ENCODE measurements at regions not wholly inside any gene's neighbourhood (a gene's known extent, or its start where the extent isn't known, plus 50 kb on each side); places are given as distances from the start of the nearest gene placed in this dataset.
A peak's percentile ranks its signal among the peaks of the same experiment; 100 is the strongest.
"Not testable (repeated sequence)": the region's sequence is repeated elsewhere in the genome, so short reads cannot be mapped to it uniquely, and the experiment has no call there.

DNA sequence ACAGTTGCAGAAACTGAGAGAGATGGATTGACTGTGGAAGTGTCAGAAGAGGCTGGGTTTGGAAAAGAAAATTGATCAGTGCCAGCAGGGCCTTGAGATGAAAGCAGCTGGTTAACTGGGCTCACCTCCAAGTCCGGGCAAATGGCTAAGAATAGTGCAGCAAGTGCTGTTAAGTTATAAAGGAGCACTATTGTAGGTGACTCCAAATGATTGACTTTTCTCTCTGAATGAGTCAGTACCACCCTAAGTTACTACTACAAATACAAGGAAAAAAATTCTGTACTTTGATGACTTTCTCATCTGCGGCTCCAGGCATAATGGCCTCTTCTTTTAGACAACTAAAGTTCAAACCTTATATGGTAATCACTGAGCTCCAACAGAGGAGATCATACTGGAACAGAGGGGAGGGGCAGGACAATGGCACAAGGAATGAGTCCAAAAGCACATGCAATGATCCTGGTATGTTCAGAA, 733.4 kb upstream of the INTU start:
- in situ Hi-C loops (cut with HindIII; ENCODE audit: low pct_unique_long_range_greater_than_20kb, low sequenced_read_pairs) = no loop called here
- DNase-seq (ENCODE audit: low read depth in 1 of 2, low spot score in 1 of 2) = no peak
- TF ChIP-seq JUND (IDR thresholded peaks at IDR 0.05; ENCODE audit: low read depth) = no peak

DNA sequence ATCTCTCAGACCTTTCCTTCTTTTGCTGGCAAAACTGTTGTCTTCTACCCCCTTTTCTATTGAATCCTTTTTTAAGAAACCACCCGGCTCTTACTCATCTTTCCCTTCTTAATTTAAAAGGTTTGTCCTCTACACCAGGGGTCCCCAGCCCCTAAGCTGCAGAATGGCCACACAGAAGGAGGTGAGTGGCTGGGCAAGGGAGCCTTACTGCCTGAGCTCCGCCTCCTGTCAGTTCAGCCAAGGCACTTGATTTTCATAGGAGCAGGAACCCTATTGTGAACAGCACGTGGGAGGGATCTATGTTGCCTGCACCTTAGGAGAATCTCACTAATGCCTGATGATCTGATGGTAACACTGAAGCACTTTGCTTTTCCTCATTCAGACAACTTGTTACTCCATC, 726.3 kb upstream of the INTU start:
- in situ Hi-C loops (cut with HindIII; ENCODE audit: low pct_unique_long_range_greater_than_20kb, low sequenced_read_pairs) = no loop called here
- DNase-seq (ENCODE audit: low read depth in 1 of 2, low spot score in 1 of 2) = no peak
- no peak for TF ChIP-seq JUND (IDR thresholded peaks at IDR 0.05; ENCODE audit: low read depth)

DNA sequence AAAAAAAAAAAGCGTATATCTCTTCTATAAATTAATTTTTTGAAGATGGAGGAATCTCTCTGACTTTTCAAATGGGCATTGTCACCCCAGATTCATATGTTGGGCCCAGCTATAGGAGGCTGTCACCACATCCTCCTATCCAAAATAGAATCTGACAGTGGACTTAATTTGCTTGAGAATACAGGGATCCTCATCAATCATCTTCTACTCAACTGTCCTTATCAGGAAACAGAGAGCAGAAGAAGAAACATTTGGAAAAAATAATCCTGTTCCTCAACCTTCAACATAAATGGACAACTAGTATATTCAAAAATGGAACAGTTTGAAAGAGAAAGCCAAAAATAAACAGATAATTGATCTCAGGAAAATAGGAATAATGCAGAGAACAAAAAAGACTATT, 725.4 kb upstream of the INTU start:
- DNase-seq (ENCODE audit: low read depth in 1 of 2, low spot score in 1 of 2) = no peak
- no peak for TF ChIP-seq JUND (IDR thresholded peaks at IDR 0.05; ENCODE audit: low read depth)
- in situ Hi-C loops (cut with HindIII; ENCODE audit: low pct_unique_long_range_greater_than_20kb, low sequenced_read_pairs) = no loop called here

DNA sequence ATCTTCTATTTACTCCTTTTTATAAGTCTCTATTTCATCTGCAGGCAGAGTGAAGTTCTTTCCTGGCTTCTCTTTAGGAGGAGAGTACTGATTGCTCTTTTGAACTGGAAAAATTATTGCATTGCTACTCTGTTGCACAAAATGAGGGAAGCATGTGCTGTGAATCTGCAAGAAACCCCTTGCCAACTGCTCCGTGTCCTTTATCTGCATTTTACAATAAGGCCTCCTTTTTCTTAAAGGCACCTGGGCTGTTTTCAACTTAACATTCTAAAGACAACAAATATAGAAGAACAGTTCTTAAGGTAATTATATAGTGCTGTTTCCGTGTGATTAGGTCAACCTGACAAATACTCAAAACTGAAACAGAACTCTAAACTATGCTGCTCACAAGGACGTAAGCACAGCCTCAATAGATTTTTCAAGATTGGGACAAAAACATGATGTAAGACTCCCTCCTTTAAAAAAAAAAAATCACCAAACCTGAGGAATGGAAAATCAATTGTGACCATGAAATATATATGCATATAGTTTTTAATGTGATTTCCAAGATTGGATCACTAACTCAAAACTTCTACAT, 716.6 kb upstream of the INTU start:
- in situ Hi-C loops (cut with HindIII; ENCODE audit: low pct_unique_long_range_greater_than_20kb, low sequenced_read_pairs) = no loop called here
- no peak for DNase-seq (ENCODE audit: low read depth in 1 of 2, low spot score in 1 of 2)
- TF ChIP-seq JUND (IDR thresholded peaks at IDR 0.05; ENCODE audit: low read depth) = no peak

DNA sequence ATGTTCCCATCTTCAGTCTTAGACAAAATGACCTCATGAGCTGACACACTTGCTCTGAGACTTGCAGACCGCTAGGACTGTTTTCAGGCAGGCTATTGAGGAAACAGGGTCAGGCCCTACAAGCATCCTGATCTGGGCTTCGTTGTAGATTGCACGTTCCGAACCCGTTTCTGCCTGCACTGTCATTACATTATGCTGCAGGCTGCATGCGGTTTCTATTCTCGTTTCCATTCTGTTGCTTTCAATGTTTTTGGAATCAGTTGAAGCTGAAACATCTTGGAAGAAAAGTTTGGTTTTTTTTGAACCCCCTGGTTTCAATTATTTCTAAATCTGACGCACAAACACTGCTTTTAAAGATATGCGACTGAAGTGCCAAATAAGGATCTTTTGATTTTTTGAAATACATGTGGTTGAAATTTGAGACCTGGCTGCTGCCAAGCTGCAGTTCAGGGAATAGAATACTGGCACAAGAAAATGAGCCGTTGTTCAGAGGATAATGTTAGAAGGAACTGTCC, 716.1 kb upstream of the INTU start:
- DNase-seq (ENCODE audit: low read depth in 1 of 2, low spot score in 1 of 2) = peak in 1 of 2 experiments; percentile 2
- TF ChIP-seq JUND (IDR thresholded peaks at IDR 0.05; ENCODE audit: low read depth) = no peak
- in situ Hi-C loops (cut with HindIII; ENCODE audit: low pct_unique_long_range_greater_than_20kb, low sequenced_read_pairs) = no loop called here

DNA sequence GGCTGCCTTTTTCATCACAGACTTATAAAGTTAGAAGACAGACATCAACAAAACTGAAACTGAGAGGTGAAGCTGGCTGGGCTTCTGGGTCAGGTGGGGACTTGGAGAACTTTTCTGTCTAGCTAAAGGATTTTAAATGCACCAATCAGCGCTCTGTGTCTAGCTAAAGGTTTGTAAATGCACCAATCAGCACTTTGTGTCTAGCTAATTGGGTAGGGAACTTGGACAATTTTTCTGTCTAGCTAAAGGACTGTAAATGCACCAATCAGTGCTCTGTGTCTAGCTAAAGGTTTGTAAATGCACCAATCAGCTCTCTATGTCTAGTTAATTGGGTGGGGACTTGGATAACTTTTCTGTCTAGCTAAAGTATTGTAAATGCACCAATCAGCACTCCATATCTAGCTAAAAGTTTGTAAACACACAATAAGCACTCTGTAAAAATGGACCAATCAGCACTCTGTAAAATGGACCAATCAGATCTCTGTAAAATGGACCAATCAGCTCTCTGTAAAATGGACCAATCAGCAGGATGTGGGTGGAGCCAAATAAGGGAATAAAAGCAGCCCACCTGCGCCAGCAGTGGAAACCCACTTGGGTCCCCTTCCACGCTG, 710.3 kb upstream of the INTU start:
- in situ Hi-C loops (cut with HindIII; ENCODE audit: low pct_unique_long_range_greater_than_20kb, low sequenced_read_pairs); DNase-seq (ENCODE audit: low read depth in 1 of 2, low spot score in 1 of 2): not testable (repeated sequence)

DNA sequence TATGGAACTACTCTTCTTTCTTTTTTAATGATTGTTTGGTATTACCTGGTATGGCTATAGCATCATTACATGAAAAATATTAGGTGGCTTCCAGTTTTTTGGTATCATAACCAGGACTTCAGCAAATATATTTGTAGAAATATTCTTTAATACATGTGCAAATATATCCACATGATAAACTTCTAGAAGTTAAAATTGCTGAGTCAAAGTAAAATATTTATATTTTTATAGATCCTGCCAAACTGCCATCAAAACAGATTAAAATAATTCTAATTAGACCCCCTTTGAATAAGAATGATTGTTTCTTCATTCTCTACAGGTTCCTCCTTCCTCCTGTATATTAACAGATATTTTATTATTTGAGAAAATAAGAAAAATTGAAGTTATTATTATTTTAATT, 708.5 kb upstream of the INTU start:
- DNase-seq (ENCODE audit: low read depth in 1 of 2, low spot score in 1 of 2) = no peak
- in situ Hi-C loops (cut with HindIII; ENCODE audit: low pct_unique_long_range_greater_than_20kb, low sequenced_read_pairs) = no loop called here
- no peak for TF ChIP-seq JUND (IDR thresholded peaks at IDR 0.05; ENCODE audit: low read depth)

DNA sequence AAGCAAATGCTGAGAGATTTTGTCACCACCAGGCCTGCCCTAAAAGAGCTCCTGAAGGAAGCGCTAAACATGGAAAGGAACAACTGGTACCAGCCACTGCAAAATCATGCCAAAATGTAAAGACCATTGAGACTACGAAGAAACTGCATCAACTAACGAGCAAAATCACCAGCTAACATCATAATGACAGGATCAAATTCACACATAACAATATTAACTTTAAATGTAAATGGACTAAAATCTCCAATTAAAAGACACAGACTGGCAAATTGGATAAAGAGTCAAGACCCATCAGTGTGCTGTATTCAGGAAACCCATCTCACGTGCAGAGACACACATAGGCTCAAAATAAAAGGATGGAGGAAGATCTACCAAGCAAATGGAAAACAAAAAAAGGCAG, 702.7 kb upstream of the INTU start:
- DNase-seq (ENCODE audit: low read depth in 1 of 2, low spot score in 1 of 2); in situ Hi-C loops (cut with HindIII; ENCODE audit: low pct_unique_long_range_greater_than_20kb, low sequenced_read_pairs): not testable (repeated sequence)

DNA sequence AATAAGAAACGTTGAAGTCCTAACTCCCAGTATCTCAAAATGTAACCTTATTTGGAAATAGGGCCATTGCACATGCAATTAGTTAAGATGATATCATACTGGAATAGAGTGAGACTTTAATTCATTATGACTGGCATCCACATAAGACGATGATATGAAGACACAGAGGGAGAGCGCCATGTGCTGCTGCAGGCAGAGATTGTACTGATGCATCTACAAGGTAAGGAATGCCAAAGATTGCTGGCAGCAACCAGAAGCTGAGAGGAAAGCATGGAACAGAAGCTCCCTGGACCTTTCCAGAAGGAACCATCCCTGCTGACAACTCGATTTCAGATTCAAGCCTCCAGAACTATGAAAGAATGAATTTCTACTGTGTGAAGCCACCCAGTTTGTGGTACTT, 697.0 kb upstream of the INTU start:
- in situ Hi-C loops (cut with HindIII; ENCODE audit: low pct_unique_long_range_greater_than_20kb, low sequenced_read_pairs) = no loop called here
- DNase-seq (ENCODE audit: low read depth in 1 of 2, low spot score in 1 of 2) = no peak
- no peak for TF ChIP-seq JUND (IDR thresholded peaks at IDR 0.05; ENCODE audit: low read depth)

DNA sequence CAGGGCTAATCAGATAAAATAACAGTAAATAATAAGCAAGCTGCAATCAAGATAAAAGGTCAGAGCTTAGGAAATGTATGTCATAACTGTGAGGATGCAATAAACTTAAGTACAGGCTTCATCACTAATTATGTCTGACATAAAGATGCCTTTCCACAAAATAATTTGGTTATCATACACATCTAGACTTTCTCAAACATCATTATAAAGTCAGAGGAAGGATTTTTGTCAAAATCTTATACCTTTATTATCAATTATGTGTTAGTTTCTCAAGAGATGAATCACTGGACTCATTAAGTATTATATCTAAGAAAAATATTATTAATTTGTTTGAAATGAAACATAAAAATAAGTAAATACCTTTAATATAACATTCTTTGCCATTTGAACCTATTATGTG, 695.4 kb upstream of the INTU start:
- in situ Hi-C loops (cut with HindIII; ENCODE audit: low pct_unique_long_range_greater_than_20kb, low sequenced_read_pairs) = no loop called here
- no peak for TF ChIP-seq JUND (IDR thresholded peaks at IDR 0.05; ENCODE audit: low read depth)
- no peak for DNase-seq (ENCODE audit: low read depth in 1 of 2, low spot score in 1 of 2)

DNA sequence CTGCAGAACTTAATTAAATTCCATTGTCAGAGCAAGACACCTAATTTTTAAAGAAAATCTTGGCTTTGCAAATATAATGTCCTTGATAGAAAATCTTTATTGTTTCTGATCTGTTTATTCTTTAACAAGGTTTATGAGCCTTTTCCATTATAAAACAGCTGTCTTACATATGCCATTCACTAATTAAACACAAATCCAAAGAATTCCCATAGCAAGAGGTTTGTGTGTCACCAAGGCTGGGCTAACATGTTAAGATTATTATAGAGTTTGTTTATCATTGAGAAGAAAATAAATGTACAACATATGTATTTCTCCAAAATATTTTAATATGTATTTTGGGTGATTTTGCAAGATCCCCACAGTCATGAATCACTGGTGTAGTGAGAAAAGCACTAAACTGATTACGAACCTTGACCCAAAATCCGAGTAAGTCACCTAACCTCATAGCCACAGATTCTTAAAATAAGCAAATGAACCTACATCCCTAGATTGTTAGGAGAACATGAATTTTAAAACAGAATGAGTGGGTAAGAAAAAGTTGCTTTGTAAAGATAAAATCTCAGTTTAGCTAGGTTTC, 694.8 kb upstream of the INTU start:
- in situ Hi-C loops (cut with HindIII; ENCODE audit: low pct_unique_long_range_greater_than_20kb, low sequenced_read_pairs) = no loop called here
- TF ChIP-seq JUND (IDR thresholded peaks at IDR 0.05; ENCODE audit: low read depth) = no peak

DNA sequence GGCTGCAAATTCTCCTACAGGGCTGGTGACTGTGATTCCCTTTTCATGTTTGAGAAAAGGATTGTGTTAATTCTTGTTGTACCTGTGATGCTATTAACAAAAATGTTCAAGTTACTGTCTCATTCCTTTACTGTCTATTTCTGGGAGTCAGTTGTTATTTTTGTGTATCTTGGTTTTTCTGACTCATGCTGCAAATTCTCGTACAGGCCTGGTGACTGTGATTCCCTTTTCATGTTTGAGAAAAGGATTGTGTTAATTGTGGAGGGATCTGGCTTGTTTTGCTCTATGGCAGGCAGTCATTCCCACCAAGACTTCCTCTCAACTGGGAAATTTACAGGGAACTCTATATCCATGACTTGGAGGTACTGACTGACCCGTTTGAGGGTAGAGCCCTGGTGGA, 693.4 kb upstream of the INTU start:
- DNase-seq (ENCODE audit: low read depth in 1 of 2, low spot score in 1 of 2) = no peak
- in situ Hi-C loops (cut with HindIII; ENCODE audit: low pct_unique_long_range_greater_than_20kb, low sequenced_read_pairs) = no loop called here
- no peak for TF ChIP-seq JUND (IDR thresholded peaks at IDR 0.05; ENCODE audit: low read depth)

More for the DNA sequence above, 694.8 kb upstream of the INTU start:
- no peak for DNase-seq (ENCODE audit: low read depth in 1 of 2, low spot score in 1 of 2)

DNA sequence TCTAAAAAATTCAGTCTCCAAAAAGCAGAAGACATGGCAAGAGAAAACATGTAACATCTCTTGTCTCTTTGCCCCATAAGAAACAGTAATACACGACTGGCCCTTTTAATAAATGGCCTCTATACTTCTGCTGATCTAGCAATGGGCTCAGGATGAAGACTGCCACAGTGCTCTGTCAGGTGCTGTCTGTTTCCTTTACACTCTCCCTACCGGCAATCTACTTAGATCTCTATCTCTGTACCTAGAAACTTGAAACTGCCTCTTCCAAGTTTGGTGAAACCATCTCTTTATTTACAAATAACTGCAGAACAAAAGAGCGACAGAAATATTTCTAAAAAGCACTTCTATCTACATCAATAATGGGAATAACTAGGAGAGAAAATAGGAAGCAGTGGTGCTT, 685.2 kb upstream of the INTU start:
- in situ Hi-C loops (cut with HindIII; ENCODE audit: low pct_unique_long_range_greater_than_20kb, low sequenced_read_pairs) = no loop called here
- no peak for DNase-seq (ENCODE audit: low read depth in 1 of 2, low spot score in 1 of 2)
- TF ChIP-seq JUND (IDR thresholded peaks at IDR 0.05; ENCODE audit: low read depth) = no peak
